DMS114 treated with DMSO at 0.1 percent for 48 hours (cell line): ENCODE measurements at regions not wholly inside any gene's neighbourhood (a gene's known extent, or its start where the extent isn't known, plus 50 kb on each side); places are given as distances from the start of the nearest gene placed in this dataset.

Source experiments
- DNase-seq: peaks from one replicate; lab custom pipeline; 2025; ENCODE audit not compliant: unreplicated experiment; lab: John Stamatoyannopoulos, UW

- DNase-seq, result no peak
Observed at GRCh38 chr20:63128367-63128766, 87.6 kb downstream of the YTHDF1 start.

GRCh38 chr20:63127700-63128364 is 88.1 kb downstream of the YTHDF1 start:
- DNase-seq, result no peak

GRCh38 chr20:63126876-63127699 is 88.8 kb downstream of the YTHDF1 start:
- no peak for DNase-seq

GRCh38 chr20:63125838-63126601 is 89.9 kb downstream of the YTHDF1 start:
- no peak for DNase-seq

GRCh38 chr20:63125581-63125837 is 90.4 kb downstream of the YTHDF1 start:
- no peak for DNase-seq

GRCh38 chr20:63124782-63125580 is 91.0 kb downstream of the YTHDF1 start:
- no peak for DNase-seq

- no peak for DNase-seq
Observed at GRCh38 chr20:63124092-63124781, 91.7 kb downstream of the YTHDF1 start.

GRCh38 chr20:63123331-63123741 is 92.6 kb downstream of the YTHDF1 start:
- no peak for DNase-seq

- no peak for DNase-seq
Observed at GRCh38 chr20:63122626-63123025, 93.3 kb downstream of the YTHDF1 start.

- DNase-seq, result no peak
Observed at GRCh38 chr20:63121749-63122405, 94.1 kb downstream of the YTHDF1 start.

- DNase-seq, result no peak
Observed at GRCh38 chr20:63121246-63121645, 94.7 kb downstream of the YTHDF1 start.

GRCh38 chr20:63120808-63121090 is 95.2 kb downstream of the YTHDF1 start:
- DNase-seq, result no peak

GRCh38 chr20:63119963-63120807 is 95.7 kb downstream of the YTHDF1 start:
- DNase-seq, result no peak

- no peak for DNase-seq
Observed at GRCh38 chr20:63119121-63119962, 96.6 kb downstream of the YTHDF1 start.

GRCh38 chr20:63118303-63119120 is 97.4 kb downstream of the YTHDF1 start:
- DNase-seq, result no peak

GRCh38 chr20:63117661-63118302 is 98.1 kb downstream of the YTHDF1 start:
- DNase-seq, result no peak

GRCh38 chr20:63117151-63117550 is 98.8 kb downstream of the YTHDF1 start:
- no peak for DNase-seq
